Activated gamma-delta T cell treated with Interleukin-2 at 50 U/mL for 16 hours (primary cell): ENCODE measurements at regions not wholly inside any gene's neighbourhood (a gene's known extent, or its start where the extent isn't known, plus 50 kb on each side); places are given as distances from the start of the nearest gene placed in this dataset.
A peak's percentile ranks its signal among the peaks of the same experiment; 100 is the strongest.

Experiments
- DNase-seq: peaks from one replicate; pipeline ENCODE4 v3.0.0-alpha.2; 2020

GRCh38 chr20:50379049-50379990, 130.9 kb upstream of the PTPN1 start:
- DNase-seq: no peak

DNA sequence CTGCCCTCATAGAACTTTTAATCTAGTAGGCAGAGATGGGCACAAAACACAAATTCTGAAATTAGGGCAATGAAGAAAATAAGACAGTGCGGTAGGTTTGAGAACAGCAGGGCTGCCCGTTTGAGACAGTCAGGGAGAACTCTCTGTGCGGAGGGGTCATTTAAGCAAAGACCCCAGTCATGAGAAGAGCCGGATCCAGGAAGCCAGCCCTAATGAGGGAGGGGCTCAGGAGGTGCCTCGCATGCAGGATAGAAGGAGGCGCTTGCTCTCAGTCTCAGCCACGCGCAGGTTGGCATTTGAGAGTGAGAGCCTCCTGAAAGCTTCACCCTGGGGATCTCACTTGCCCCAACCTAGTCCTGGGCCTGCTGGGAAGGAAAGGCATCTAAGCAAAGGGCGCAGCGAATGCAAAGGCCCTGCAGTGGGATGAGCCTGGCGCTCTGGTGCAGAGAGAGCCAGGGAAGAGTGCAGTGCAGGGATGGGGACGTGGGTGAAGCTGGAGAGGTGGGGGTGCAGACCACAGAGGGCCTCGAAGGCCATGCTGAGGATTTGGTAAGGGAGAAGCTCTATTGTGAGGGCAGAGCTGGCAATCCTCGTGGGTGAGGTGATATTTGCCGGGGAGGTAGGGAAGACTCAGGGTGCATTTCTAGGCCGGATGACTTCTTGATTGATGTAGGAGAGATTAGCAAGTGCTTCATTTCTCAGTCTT, 130.0 kb upstream of the PTPN1 start:
- DNase-seq: no peak

DNA sequence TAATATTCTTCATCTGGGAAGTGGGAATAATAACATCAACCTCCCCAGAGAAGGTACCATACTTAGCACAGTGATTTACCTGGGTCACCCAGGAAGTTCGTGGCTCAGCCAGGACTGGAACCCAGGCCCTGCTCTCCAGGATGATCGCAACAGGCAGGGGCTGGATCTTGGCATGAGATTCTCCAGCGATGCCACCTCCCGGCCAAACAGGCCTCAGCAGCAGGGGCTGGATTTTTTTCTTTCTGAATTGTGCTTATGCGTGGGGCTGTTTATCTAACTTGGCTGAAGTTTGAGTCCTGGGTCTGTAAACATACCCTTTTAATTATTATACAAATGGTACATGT, 129.5 kb upstream of the PTPN1 start:
- DNase-seq: no peak

GRCh38 chr20:50381075-50381732, 129.0 kb upstream of the PTPN1 start:
- no peak for DNase-seq

GRCh38 chr20:50381771-50382593, 128.2 kb upstream of the PTPN1 start:
- DNase-seq: no peak

DNA sequence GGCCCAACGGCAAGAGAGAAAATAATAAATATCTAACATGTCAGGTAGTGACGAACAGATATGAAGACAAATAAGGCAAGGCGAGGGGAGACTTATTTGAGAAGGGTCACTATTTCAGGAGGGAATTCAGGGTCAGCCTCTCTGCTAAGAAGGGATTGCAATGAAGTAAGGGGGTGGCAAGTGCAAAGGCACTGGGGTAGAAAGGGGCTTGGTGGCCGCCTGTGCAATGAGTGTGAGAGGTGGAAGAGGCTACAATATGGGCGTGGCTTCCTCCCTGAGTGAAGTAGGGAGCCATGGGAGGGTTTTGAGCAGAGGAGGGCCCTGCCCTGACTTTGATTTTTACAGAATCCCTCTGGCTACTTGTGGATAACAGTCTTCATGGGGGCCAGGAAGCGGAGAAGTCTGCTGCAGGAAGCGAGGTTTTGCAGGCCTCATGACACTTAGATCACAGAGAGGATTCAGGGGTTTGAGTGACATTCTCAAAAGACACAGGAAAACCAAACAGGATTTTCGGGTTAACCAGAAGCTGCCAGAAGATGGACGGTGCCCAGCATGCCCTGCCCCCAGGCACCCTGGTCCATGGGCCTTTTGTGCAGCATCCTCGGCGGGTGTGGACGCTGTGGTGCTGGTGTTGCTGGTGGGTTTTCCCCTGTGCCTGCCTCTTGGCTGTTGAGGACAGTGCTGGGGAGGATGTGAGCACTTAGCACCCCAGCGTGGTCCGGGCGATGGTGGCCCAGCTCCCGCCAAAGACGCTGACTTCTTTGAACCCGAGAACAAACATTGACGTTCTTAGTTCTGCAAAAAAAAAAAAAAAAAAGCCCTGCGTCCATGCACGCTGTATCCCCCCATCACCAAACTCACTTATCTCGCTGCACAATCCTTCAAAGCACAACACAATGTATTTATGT, 124.2 kb upstream of the PTPN1 start:
- DNase-seq: peak; percentile 64

- no peak for DNase-seq
These were observed 123.6 kb upstream of the PTPN1 start for GRCh38 chr20:50386641-50386960.

GRCh38 chr20:50387218-50387995, 122.8 kb upstream of the PTPN1 start:
- DNase-seq: no peak

- no peak for DNase-seq
These were observed 122.2 kb upstream of the PTPN1 start for GRCh38 chr20:50387996-50388332.

DNA sequence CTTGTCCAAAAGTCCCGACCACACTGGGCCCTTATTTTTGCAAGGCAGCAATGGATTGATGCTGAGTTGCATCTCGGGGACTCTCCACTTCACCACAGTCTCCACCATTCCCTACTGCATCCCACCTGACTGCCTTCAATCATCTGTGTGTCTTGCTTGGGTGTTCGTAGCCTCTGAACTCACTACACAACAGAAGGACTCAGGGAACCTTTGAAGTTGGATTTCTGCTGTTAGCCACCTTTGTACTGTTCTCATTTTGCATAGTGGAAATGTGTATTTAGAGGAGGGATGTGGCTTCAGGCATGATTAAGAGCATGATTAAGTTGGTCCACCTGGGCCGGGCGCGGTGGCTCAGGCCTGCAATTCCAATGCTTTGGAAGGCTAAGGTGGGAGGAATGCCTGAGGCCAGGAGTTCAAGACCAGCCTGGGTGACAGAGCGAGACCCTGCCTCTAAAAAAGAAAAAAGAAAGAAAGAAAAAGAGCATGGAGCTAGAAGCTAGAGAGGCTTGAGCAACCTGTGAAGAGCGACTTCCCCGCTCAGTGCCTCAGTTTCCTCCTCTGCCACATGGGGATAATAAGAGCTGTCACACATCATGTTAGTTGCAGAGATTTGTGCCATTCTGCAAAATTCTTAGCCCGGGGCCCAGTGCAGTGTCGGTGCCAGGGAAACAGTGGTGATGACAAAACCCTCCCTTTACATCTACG, 121.3 kb upstream of the PTPN1 start:
- no peak for DNase-seq

- DNase-seq: no peak
These were observed 120.8 kb upstream of the PTPN1 start for GRCh38 chr20:50389438-50389807.

DNA sequence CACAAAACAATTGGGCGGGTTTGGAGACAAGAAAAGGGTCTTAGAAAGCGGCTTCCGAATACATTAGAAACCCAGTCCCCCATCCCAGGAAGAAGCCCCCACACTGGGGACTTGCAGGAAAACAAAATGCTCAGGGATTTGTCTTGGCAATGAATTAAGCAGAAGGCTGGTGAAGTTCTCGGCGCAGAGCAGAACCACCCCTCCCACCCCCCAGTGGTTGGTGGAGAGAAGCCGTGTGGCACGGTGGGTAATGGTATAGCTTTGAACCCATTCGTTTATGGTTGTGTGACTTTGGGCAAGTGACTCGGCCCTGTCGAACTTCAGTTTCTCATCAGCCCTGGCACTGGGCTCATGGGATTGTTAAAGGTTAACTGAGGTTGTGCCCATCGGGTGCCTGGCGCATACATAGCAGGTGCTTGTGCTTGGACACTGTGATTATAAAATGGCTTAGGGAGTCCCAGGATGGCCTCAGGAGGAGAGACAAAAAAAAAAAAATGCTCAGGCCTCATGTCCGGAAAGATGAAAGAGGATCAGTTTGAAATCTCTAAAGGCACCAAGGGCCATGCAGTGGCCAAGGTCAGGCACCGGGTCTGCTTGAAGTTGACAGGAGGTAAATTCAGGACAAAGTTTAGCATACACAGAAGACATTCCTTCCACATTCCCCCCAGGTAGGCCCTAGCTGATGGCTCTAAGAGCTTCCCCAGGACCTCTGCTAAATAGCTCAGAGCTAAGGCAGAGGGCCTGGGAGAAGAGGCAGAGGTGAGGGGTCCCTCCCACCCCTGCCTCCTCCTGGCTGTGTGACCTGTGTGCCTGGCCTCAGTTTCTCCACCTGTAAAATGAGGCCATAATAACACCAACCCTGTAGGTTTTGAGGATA, 120.1 kb upstream of the PTPN1 start:
- DNase-seq: no peak

DNA sequence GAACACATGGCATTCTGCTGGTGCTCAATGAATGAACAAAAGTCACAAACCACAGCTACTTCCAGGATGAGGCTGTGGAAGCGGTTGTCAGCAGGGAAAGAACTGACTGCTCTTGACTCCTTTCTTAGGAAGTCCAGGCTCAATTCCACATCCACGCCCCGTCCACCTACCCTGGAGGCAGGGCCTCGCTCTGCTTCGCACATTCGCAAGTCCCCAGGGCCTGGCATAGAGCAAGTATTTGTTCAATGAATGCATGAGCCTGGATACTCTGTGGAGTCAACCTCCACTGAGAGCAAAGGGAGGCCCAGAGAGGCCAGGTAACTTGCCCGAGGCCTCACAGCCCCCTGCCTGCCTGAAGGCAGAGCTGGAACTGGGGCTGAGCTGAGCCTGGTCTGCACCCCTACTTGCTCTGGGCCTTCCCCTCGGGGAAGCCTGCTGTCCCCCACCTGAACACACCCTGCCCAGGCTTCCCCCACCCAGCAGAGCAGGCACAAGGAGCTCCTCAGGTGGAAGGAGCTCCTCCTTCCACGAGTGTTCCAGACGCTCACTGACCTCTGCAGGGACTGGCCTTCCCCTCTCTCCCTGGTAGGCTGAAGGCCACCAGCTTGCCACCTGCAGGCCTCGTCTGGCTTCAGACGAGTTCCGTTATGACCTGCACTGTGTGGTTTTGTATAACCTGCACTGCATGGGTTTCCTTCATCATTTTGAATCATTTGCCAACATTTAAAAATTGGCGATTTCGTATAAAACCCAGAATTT, 119.3 kb upstream of the PTPN1 start:
- no peak for DNase-seq

- no peak for DNase-seq
These were observed 118.6 kb upstream of the PTPN1 start for GRCh38 chr20:50391444-50392137.

- peak; percentile 12 for DNase-seq
These were observed 117.9 kb upstream of the PTPN1 start for GRCh38 chr20:50392138-50392866.

DNA sequence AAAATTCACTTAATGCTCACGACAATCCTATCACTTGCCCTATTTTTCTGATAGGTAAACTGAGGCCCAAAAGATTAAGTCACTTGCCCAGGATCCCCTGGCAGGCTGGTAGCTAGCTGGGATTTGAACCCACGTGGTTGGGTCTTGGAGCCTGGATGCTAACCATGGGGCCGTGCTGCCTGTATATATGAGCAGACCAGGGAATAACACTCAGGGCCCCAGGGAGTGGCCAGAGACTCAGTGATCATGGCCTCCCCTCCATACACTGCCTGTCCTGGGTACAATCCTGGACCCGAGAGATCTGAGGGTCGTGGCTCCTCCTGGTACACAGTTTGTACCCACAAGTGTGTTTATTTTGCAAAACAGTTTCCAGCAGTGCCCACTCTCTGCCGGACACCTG, 116.9 kb upstream of the PTPN1 start:
- no peak for DNase-seq

DNA sequence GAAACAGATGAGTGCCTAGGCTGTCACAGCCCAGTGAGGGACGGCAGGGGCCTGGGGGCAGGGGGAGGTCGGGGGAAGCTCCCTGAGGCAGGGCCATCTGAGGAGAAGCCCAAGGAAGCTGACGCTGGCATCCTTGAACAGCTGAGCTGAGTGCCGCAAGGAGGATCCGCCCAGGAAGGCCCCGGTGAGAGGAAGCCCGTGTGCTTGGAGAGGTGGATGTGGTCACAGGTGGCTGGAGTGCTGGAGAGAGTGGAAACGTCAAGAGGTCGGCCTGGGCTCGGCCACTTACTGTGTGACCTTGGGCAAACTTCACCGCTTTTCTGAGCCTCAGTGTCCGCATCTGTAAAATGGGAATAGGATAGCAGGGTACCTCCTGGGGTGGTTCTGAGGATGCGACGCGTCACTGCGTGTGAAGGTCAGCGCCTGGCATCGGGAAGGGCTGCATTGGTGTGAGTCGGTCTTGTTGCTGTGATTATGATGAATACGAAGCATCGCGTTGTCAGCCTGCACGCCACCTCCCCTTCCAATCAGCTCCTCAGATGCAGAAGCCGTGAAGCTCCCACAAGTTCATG, 116.1 kb upstream of the PTPN1 start:
- DNase-seq: no peak
